ENCODE measurements at regions not wholly inside any gene's neighbourhood (a gene's known extent, or its start where the extent isn't known, plus 50 kb on each side); places are given as distances from the start of the nearest gene placed in this dataset.

GRCh38 chr4:165724786-165725185 lies 148.3 kb upstream of the TLL1 start:
- DNase-seq: no peak

GRCh38 chr4:165725352-165725751 lies 147.7 kb upstream of the TLL1 start:
- DNase-seq: no peak

GRCh38 chr4:165726831-165727230 lies 146.2 kb upstream of the TLL1 start:
- no peak for DNase-seq

GRCh38 chr4:165737309-165737972 lies 135.6 kb upstream of the TLL1 start:
- no peak for DNase-seq

GRCh38 chr4:165738571-165738970 lies 134.5 kb upstream of the TLL1 start:
- no peak for DNase-seq

- no peak for DNase-seq
Measured at GRCh38 chr4:165740911-165741310, 132.1 kb upstream of the TLL1 start.

- DNase-seq: no peak
Measured at GRCh38 chr4:165743422-165743821, 129.6 kb upstream of the TLL1 start.

GRCh38 chr4:165744370-165744769 lies 128.7 kb upstream of the TLL1 start:
- DNase-seq: no peak

GRCh38 chr4:165748321-165748720 lies 124.7 kb upstream of the TLL1 start:
- DNase-seq: no peak

GRCh38 chr4:165751882-165752281 lies 121.2 kb upstream of the TLL1 start:
- no peak for DNase-seq

- no peak for DNase-seq
Measured at GRCh38 chr4:165754664-165755063, 118.4 kb upstream of the TLL1 start.

GRCh38 chr4:165756836-165757235 lies 116.2 kb upstream of the TLL1 start:
- no peak for DNase-seq

GRCh38 chr4:165757451-165757850 lies 115.6 kb upstream of the TLL1 start:
- DNase-seq: no peak

- DNase-seq: no peak
Measured at GRCh38 chr4:165758086-165758485, 115.0 kb upstream of the TLL1 start.

- DNase-seq: no peak
Measured at GRCh38 chr4:165760182-165760581, 112.9 kb upstream of the TLL1 start.

GRCh38 chr4:165761963-165762362 lies 111.1 kb upstream of the TLL1 start:
- no peak for DNase-seq

GRCh38 chr4:165763640-165764039 lies 109.4 kb upstream of the TLL1 start:
- no peak for DNase-seq

- no peak for DNase-seq
Measured at GRCh38 chr4:165765053-165765452, 108.0 kb upstream of the TLL1 start.

GRCh38 chr4:165766018-165766417 lies 107.0 kb upstream of the TLL1 start:
- no peak for DNase-seq

- no peak for DNase-seq
Measured at GRCh38 chr4:165766976-165767375, 106.1 kb upstream of the TLL1 start.

- DNase-seq: no peak
Measured at GRCh38 chr4:165767671-165768070, 105.4 kb upstream of the TLL1 start.

- no peak for DNase-seq
Measured at GRCh38 chr4:165768281-165768680, 104.8 kb upstream of the TLL1 start.

- no peak for DNase-seq
Measured at GRCh38 chr4:165774326-165774725, 98.7 kb upstream of the TLL1 start.

- DNase-seq: no peak
Measured at GRCh38 chr4:165779950-165780670, 92.9 kb upstream of the TLL1 start.

GRCh38 chr4:165780735-165781134 lies 92.3 kb upstream of the TLL1 start:
- no peak for DNase-seq
